HCT116 (cell line): ENCODE measurements at regions not wholly inside any gene's neighbourhood (a gene's known extent, or its start where the extent isn't known, plus 50 kb on each side); places are given as distances from the start of the nearest gene placed in this dataset.

Source experiments
- ATAC-seq: fragments of 200-7000 bp; cut with Tn5 transposase; 2 replicates; pipeline ENCODE4 v1.9.1; 2020; ENCODE audit warnings: mild to moderate bottlenecking, moderate library complexity
- BruUV-seq: library from RNA; stranded (reverse); fragments of 400-500 nt; replicated peaks from 2 replicates; lab custom pipeline; 2021; lab: Mats Ljungman, UMichigan
- CTCF ChIA-PET: fragments of 300-600 bp; sonication (Branson Sonifier 250); formaldehyde crosslinking; loops from one replicate; lab custom pipeline; 2021; ENCODE audit warnings: antibody characterized with exemption; lab: Charles Lee
- POLR2A ChIA-PET: fragments of 300-600, 350-600 bp; sonication (Branson Sonifier 250); formaldehyde crosslinking; loops from one replicate; lab custom pipeline; 2021; ENCODE audit warnings: antibody characterized with exemption; lab: Charles Lee
- RAD21 ChIA-PET, 2 experiments: fragments of 300-600 bp; sonication (Branson Sonifier 250); formaldehyde crosslinking; loops; one replicate each; lab custom pipeline; 2023; ENCODE audit warnings: low total read pairs in 2 of 2; ENCODE audit not compliant: uncharacterized antibody in 2 of 2, unreplicated experiment in 2 of 2, low non-redundant PET in 1 of 2; lab: Charles Lee
- DNase-seq: peaks from one replicate; pipeline ENCODE4 v3.0.0-alpha.2; 2010; ENCODE audit warnings: low read depth, low spot score
- H2AFZ ChIP-seq: fragments of 200-600 bp; shearing (Covaris generic), sonication (generic); 2 replicates; pipeline ENCODE4 v1.6.1; 2017; ENCODE audit warnings: low read depth, mixed run types, mixed read lengths, antibody characterized with exemption, low read length; ENCODE audit not compliant: poor library complexity, severe bottlenecking
- H3K27ac ChIP-seq: 2 replicates; pipeline ENCODE4 v1.5.1; 2012; ENCODE audit warnings: low read depth, low read length
- H3K27me3 ChIP-seq: fragments of 200-600 bp; sonication (generic); 2 replicates; pipeline ENCODE4 v1.6.1; 2016; ENCODE audit warnings: mixed run types, low read length, mixed read lengths; ENCODE audit not compliant: insufficient read depth
- H3K36me3 ChIP-seq, 2 experiments: fragments of 200-500 bp in 1 of 2; fragments of 200-600 bp in 1 of 2; sonication (Bioruptor generic) in 1 of 2; sonication (generic) in 1 of 2; 2 replicates each; pipeline versions ENCODE4 v1.5.1 to v1.6.1; 2014 to 2016; ENCODE audit warnings: low read length in 2 of 2, inconsistent platforms in 1 of 2, mixed read lengths in 1 of 2, mixed run types in 1 of 2; ENCODE audit not compliant: insufficient read depth in 2 of 2, control insufficient read depth in 1 of 2
- H3K4me1 ChIP-seq, 2 experiments: fragments of 200-600 bp in 1 of 2; sonication (generic) in 1 of 2; 2 replicates each; pipeline versions ENCODE4 v1.5.1 to v1.6.1; 2012 to 2017; ENCODE audit warnings: low read length in 2 of 2, inconsistent platforms in 1 of 2, mild to moderate bottlenecking in 1 of 2, mixed read lengths in 1 of 2, mixed run types in 1 of 2, moderate library complexity in 1 of 2; ENCODE audit not compliant: insufficient read depth in 2 of 2, control insufficient read depth in 1 of 2
- H3K4me2 ChIP-seq: fragments of 200-600 bp; sonication (generic); 2 replicates; pipeline ENCODE4 v1.6.1; 2017; ENCODE audit warnings: mixed run types, low read length, mixed read lengths
- H3K4me3 ChIP-seq, 2 experiments: fragments of 200-600 bp in 1 of 2; sonication (generic) in 1 of 2; replicated peaks in 1 of 2; 2 replicates each; pipeline ENCODE4 v1.5.1; 2011 to 2016; ENCODE audit warnings: low read length in 2 of 2, control low read depth in 1 of 2, low read depth in 1 of 2, mild to moderate bottlenecking in 1 of 2, mixed read lengths in 1 of 2, mixed run types in 1 of 2
- H3K79me2 ChIP-seq: fragments of 200-600 bp; sonication (generic); 2 replicates; pipeline ENCODE4 v1.6.1; 2017; ENCODE audit warnings: mild to moderate bottlenecking, mixed run types, low read length, moderate library complexity, mixed read lengths; ENCODE audit not compliant: insufficient read depth
- H3K9ac ChIP-seq: fragments of 200-600 bp; sonication (generic); 2 replicates; pipeline ENCODE4 v1.6.1; 2016; ENCODE audit warnings: low read length, mixed read lengths
- H3K9me2 ChIP-seq: fragments of 200-600 bp; sonication (generic), shearing (Covaris generic); 2 replicates; pipeline ENCODE4 v1.6.1; 2017; ENCODE audit warnings: mixed run types, mild to moderate bottlenecking, moderate library complexity; ENCODE audit not compliant: insufficient read depth
- H3K9me3 ChIP-seq, 2 experiments: fragments of 200-500 bp in 1 of 2; fragments of 200-600 bp in 1 of 2; sonication (Bioruptor generic) in 1 of 2; sonication (generic) in 1 of 2; 2 replicates each; pipeline ENCODE4 v1.6.1; 2014 to 2017; ENCODE audit warnings: low read length in 2 of 2, mixed read lengths in 2 of 2, inconsistent platforms in 1 of 2, low read depth in 1 of 2, mild to moderate bottlenecking in 1 of 2, mixed run types in 1 of 2, moderate library complexity in 1 of 2; ENCODE audit not compliant: control insufficient read depth in 1 of 2, insufficient read depth in 1 of 2
- H4K20me1 ChIP-seq: fragments of 200-600 bp; sonication (generic), shearing (Covaris generic); 2 replicates; pipeline ENCODE4 v1.6.1; 2017; ENCODE audit warnings: mixed run types, mild to moderate bottlenecking, moderate library complexity; ENCODE audit not compliant: insufficient read depth
- CBX3 ChIP-seq: IDR thresholded peaks from 2 replicates; pipeline ENCODE4 v1.6.1; 2012; ENCODE audit warnings: low read depth
- CEBPB ChIP-seq: IDR thresholded peaks from 2 replicates; pipeline ENCODE4 v1.6.1; 2012; ENCODE audit warnings: low read depth
- EGR1 ChIP-seq: IDR thresholded peaks from 2 replicates; pipeline ENCODE4 v1.6.1; 2012; ENCODE audit warnings: low read depth
- EZH2 ChIP-seq: fragments of 200-600 bp; sonication (generic); IDR thresholded peaks from 2 replicates; pipeline ENCODE4 v1.6.1; 2017; ENCODE audit warnings: antibody characterized with exemption, mixed run types
- EZH2phosphoT487 ChIP-seq: fragments of 200-600 bp; IDR thresholded peaks from 2 replicates; pipeline ENCODE4 v1.6.1; 2018; ENCODE audit warnings: antibody characterized with exemption, borderline replicate concordance
- FOSL1 ChIP-seq: IDR thresholded peaks from 2 replicates; pipeline ENCODE4 v1.6.1; 2012; ENCODE audit warnings: low read depth
- JUND ChIP-seq: IDR thresholded peaks from 2 replicates; pipeline ENCODE4 v1.6.1; 2012
- POLR2A ChIP-seq: IDR thresholded peaks from 2 replicates; pipeline ENCODE4 v1.7.0; 2011; ENCODE audit warnings: borderline replicate concordance; ENCODE audit not compliant: insufficient read depth, insufficient read length; ENCODE audit errors: extremely low read depth
- POLR2AphosphoS5 ChIP-seq: IDR thresholded peaks from 2 replicates; pipeline ENCODE4 v1.6.1; 2011; ENCODE audit warnings: mild to moderate bottlenecking, low read depth, low read length, moderate library complexity
- RAD21 ChIP-seq: IDR thresholded peaks from 2 replicates; pipeline ENCODE4 v1.6.1; 2012; ENCODE audit warnings: low read depth, mild to moderate bottlenecking
- SIN3A ChIP-seq: IDR thresholded peaks from 2 replicates; pipeline ENCODE4 v1.6.1; 2012; ENCODE audit warnings: low read depth
- SRF ChIP-seq: IDR thresholded peaks from 2 replicates; pipeline ENCODE4 v1.6.1; 2012; ENCODE audit warnings: low read depth
- TCF7L2 ChIP-seq: IDR thresholded peaks from 2 replicates; pipeline ENCODE4 v1.7.0; 2011; ENCODE audit warnings: borderline replicate concordance, inconsistent platforms; ENCODE audit not compliant: insufficient read depth, insufficient read length; ENCODE audit errors: extremely low read depth
- ZFX ChIP-seq: fragments of 450-650 bp; IDR thresholded peaks from 2 replicates; pipeline ENCODE4 v1.6.1; 2017
- ZNF274 ChIP-seq: fragments of 200-500 bp; sonication (Bioruptor generic); IDR thresholded peaks from 2 replicates; pipeline ENCODE4 v1.6.1; 2014; ENCODE audit warnings: mild to moderate bottlenecking, low read depth, low read length, inconsistent platforms
- intact Hi-C: fragments of 100-400 bp; cut with micrococcal nuclease; formaldehyde crosslinking; loops from 2 replicates; pipeline ENCODE4 v1.10.0; 2022
- TF ChIP-seq, protein P1 (sequence below): IDR thresholded peaks from 2 replicates; pipeline ENCODE4 v1.6.1; 2012
- TF ChIP-seq, protein P2 (sequence below): IDR thresholded peaks from 2 replicates; pipeline ENCODE4 v1.6.1; 2012
- TF ChIP-seq, protein P3 (sequence below): IDR thresholded peaks from 2 replicates; pipeline ENCODE4 v1.6.1; 2012; ENCODE audit warnings: low read depth
- TF ChIP-seq, protein P4 (sequence below): IDR thresholded peaks from 2 replicates; pipeline ENCODE4 v1.6.1; 2011; ENCODE audit warnings: mild to moderate bottlenecking, low read length, moderate library complexity; ENCODE audit not compliant: insufficient replicate concordance; ENCODE audit errors: extremely low read depth
- TF ChIP-seq, protein P5 (sequence below), 3 experiments: fragments of 200-600 bp in 1 of 3; sonication (generic) in 1 of 3; IDR thresholded peaks in 2 of 3; conservative IDR thresholded peaks in 1 of 3; 2 replicates each; pipeline ENCODE4 v1.5.1; 2012 to 2017; ENCODE audit warnings: low read depth in 2 of 3, low read length in 2 of 3, antibody characterized with exemption in 1 of 3, borderline replicate concordance in 1 of 3, control low read depth in 1 of 3, mild to moderate bottlenecking in 1 of 3, mixed read lengths in 1 of 3, mixed run types in 1 of 3, moderate library complexity in 1 of 3; ENCODE audit not compliant: insufficient read depth in 1 of 3

DNA sequence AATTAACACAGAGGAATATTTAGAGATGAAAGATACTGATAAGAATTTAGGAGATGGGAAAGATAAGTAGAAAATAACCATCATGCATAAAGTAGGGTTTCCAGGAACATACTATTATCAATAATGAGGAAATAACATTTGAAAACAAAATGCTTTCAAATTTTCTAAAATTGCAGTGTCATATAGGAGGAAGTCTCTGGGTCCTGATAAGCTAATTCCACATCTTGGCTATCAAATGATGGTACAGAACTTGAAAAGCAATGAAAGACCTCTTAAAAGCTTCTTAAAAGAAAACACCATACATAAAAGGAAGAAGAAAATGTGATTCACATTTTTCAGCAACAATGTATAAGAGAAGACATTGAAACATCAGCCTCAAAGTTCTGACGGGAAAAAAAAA, 1024.8 kb downstream of the TSN start:
- no peaks in the 10 kb centered on the region for H3K27me3 ChIP-seq
- H3K4me3 ChIP-seq, result no peak overlapping the region
- H2AFZ ChIP-seq, result no peak overlapping the region
- BruUV-seq, result no TSS peak
- POLR2A ChIA-PET, result no interaction called here
- CTCF ChIA-PET, result no interaction called here
- intact Hi-C loops, result no loop called here
- H4K20me1 ChIP-seq, result no peaks in the 10 kb centered on the region
- no peak for DNase-seq
- H3K4me1 ChIP-seq, result no peaks in the 10 kb centered on the region
- no peak overlapping the region for H3K27ac ChIP-seq
- H3K9me3 ChIP-seq, result peaks cover 3 to 11% of the 10 kb centered on the region in 2 experiments; a peak in 2 of 4 replicates
- H3K9me2 ChIP-seq, result no peaks in the 10 kb centered on the region
- RAD21 ChIA-PET, result no interaction called here
- H3K9ac ChIP-seq, result no peak overlapping the region
- TF ChIP-seq TCF7L2, result no peak
- no peak for TF ChIP-seq SIN3A
- TF ChIP-seq ZNF274, result no peak
- TF ChIP-seq, protein P1, sequence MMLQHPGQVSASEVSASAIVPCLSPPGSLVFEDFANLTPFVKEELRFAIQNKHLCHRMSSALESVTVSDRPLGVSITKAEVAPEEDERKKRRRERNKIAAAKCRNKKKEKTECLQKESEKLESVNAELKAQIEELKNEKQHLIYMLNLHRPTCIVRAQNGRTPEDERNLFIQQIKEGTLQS, result no peak
- TF ChIP-seq JUND, result no peak
- TF ChIP-seq, protein P2, sequence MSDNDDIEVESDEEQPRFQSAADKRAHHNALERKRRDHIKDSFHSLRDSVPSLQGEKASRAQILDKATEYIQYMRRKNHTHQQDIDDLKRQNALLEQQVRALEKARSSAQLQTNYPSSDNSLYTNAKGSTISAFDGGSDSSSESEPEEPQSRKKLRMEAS, result no peak
- TF ChIP-seq POLR2A, result no peak
- TF ChIP-seq, protein P3, sequence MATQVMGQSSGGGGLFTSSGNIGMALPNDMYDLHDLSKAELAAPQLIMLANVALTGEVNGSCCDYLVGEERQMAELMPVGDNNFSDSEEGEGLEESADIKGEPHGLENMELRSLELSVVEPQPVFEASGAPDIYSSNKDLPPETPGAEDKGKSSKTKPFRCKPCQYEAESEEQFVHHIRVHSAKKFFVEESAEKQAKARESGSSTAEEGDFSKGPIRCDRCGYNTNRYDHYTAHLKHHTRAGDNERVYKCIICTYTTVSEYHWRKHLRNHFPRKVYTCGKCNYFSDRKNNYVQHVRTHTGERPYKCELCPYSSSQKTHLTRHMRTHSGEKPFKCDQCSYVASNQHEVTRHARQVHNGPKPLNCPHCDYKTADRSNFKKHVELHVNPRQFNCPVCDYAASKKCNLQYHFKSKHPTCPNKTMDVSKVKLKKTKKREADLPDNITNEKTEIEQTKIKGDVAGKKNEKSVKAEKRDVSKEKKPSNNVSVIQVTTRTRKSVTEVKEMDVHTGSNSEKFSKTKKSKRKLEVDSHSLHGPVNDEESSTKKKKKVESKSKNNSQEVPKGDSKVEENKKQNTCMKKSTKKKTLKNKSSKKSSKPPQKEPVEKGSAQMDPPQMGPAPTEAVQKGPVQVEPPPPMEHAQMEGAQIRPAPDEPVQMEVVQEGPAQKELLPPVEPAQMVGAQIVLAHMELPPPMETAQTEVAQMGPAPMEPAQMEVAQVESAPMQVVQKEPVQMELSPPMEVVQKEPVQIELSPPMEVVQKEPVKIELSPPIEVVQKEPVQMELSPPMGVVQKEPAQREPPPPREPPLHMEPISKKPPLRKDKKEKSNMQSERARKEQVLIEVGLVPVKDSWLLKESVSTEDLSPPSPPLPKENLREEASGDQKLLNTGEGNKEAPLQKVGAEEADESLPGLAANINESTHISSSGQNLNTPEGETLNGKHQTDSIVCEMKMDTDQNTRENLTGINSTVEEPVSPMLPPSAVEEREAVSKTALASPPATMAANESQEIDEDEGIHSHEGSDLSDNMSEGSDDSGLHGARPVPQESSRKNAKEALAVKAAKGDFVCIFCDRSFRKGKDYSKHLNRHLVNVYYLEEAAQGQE, result no peak
- no peak for TF ChIP-seq EGR1
- TF ChIP-seq ZFX, result no peak
- no peak for TF ChIP-seq RAD21
- TF ChIP-seq EZH2phosphoT487, result no peak
- no peak for TF ChIP-seq CEBPB
- TF ChIP-seq, protein P4, sequence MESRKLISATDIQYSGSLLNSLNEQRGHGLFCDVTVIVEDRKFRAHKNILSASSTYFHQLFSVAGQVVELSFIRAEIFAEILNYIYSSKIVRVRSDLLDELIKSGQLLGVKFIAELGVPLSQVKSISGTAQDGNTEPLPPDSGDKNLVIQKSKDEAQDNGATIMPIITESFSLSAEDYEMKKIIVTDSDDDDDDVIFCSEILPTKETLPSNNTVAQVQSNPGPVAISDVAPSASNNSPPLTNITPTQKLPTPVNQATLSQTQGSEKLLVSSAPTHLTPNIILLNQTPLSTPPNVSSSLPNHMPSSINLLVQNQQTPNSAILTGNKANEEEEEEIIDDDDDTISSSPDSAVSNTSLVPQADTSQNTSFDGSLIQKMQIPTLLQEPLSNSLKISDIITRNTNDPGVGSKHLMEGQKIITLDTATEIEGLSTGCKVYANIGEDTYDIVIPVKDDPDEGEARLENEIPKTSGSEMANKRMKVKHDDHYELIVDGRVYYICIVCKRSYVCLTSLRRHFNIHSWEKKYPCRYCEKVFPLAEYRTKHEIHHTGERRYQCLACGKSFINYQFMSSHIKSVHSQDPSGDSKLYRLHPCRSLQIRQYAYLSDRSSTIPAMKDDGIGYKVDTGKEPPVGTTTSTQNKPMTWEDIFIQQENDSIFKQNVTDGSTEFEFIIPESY, result no peak
- no peak for TF ChIP-seq POLR2AphosphoS5
- TF ChIP-seq FOSL1, result no peak
- TF ChIP-seq EZH2, result no peak
- TF ChIP-seq CBX3, result no peak
- no peak for TF ChIP-seq SRF
- TF ChIP-seq, protein P5, sequence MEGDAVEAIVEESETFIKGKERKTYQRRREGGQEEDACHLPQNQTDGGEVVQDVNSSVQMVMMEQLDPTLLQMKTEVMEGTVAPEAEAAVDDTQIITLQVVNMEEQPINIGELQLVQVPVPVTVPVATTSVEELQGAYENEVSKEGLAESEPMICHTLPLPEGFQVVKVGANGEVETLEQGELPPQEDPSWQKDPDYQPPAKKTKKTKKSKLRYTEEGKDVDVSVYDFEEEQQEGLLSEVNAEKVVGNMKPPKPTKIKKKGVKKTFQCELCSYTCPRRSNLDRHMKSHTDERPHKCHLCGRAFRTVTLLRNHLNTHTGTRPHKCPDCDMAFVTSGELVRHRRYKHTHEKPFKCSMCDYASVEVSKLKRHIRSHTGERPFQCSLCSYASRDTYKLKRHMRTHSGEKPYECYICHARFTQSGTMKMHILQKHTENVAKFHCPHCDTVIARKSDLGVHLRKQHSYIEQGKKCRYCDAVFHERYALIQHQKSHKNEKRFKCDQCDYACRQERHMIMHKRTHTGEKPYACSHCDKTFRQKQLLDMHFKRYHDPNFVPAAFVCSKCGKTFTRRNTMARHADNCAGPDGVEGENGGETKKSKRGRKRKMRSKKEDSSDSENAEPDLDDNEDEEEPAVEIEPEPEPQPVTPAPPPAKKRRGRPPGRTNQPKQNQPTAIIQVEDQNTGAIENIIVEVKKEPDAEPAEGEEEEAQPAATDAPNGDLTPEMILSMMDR (IDR thresholded peaks at IDR 0.05 in 2 of 3, conservative IDR thresholded peaks at IDR 0.05 in 1 of 3; ENCODE audit: borderline replicate concordance in 1 of 3, insufficient read depth in 1 of 3, low read depth in 2 of 3, low read length in 2 of 3), result no peak
- H3K79me2 ChIP-seq, result no peaks in the 10 kb centered on the region
- H3K4me2 ChIP-seq, result no peak overlapping the region
- no peak for ATAC-seq
- no peaks in the 10 kb centered on the region for H3K36me3 ChIP-seq
